HG03439 (cell line): ENCODE measurements at regions not wholly inside any gene's neighbourhood (a gene's known extent, or its start where the extent isn't known, plus 50 kb on each side); places are given as distances from the start of the nearest gene placed in this dataset.

ENCODE experiments used
- ATAC-seq: cut with Tn5 transposase; IDR thresholded peaks from one replicate; pipeline ENCODE4 v1.9.1; 2021; ENCODE audit warnings: mild to moderate bottlenecking, moderate library complexity; ENCODE audit not compliant: unreplicated experiment

DNA sequence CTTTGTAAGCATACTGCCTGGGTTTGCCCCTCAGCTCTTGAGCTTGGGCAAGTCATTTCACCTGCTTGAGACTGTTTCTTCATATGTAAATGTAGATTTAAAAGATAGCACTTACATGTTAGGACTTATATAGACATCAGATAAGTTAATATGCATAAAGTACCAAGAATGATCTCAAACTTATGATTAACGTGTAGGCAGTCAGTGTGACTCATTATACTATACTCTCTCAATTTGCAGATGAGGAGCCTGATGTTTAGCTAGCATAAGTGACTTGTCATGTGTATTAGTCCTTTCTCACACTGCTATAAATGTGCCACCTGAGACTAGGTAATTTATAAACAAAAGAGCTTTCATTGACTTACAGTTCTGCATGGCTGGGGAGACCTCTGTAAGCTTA lies 690.5 kb downstream of the KCNJ2 start:
- ATAC-seq, result no peak

GRCh38 chr17:70862295-70862694 lies 693.0 kb downstream of the KCNJ2 start:
- ATAC-seq, result no peak

DNA sequence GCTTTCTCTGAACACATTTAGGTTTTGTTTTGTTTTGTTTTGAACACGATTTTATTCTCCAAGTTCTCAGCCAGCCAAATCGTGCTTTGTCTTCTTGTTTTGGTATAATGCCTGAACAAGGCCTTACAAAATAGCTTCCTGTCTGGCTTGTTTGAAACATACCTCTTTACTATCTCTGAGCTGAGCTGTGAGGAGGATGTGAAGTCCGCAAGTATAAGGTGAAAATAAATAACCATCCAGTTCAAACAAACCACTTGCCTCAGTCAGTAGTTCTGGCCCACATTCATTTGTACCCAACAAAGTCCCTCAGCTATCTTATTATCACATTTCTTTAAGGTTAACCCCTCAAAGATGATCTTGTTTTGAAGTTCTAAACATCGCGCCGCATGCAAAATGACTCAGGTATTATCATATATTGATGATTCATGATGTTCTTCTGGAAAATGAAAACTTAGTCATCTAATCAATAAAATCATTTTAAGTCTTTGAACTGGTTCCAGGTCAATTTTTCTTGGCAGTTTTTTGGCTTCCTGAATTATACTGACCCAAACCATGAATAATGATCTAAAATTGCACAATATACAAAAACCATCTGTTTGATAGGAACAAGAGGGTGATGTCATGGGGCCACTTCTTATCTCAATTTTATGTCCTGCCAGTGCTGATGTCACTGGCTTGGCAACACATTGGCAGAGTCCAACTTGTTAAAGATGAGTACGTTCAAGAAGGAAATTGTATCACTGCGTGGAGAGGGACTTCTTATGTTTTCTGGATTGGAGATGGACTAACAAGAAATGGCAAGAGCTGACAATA lies 694.3 kb downstream of the KCNJ2 start:
- ATAC-seq, result no peak

DNA sequence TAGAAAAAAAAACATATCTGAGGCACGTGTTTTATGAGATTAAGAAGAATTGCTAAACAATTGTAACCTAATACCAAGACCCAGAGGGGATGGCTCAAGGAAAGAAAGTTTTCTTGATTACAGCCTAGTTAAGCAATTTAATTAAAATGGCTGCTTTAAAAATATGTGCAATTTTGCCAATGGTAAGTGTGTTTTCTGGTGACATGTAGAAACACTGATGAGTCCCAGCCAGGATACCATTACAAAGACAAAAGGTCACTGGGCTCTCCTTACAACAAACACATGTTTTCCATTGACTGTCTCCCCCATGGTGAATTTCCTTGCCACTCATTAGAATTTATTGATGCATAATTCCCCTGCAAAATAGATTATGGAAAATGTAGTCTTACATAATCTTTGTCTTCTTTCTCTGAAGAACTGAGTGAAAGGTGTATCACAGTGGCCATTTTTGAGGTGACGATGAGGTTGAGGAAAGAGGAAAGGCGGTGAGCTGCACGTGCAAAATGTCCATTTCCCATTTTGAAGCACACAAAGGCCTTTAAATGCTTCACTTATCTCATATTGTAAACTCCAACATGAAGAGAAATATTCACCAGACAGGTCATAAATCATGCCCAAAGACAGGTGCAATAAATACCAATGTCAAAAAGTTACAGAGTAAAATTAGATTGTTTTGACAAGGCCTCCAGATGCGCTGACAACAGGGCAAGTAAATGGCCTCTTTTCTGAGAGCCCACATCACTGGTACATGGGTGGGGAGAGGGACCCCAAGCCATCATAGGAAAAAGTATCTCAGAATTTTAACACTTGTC lies 696.9 kb downstream of the KCNJ2 start:
- ATAC-seq, result no peak

- no peak for ATAC-seq
These were observed 698.8 kb downstream of the KCNJ2 start for GRCh38 chr17:70868149-70868548.

DNA sequence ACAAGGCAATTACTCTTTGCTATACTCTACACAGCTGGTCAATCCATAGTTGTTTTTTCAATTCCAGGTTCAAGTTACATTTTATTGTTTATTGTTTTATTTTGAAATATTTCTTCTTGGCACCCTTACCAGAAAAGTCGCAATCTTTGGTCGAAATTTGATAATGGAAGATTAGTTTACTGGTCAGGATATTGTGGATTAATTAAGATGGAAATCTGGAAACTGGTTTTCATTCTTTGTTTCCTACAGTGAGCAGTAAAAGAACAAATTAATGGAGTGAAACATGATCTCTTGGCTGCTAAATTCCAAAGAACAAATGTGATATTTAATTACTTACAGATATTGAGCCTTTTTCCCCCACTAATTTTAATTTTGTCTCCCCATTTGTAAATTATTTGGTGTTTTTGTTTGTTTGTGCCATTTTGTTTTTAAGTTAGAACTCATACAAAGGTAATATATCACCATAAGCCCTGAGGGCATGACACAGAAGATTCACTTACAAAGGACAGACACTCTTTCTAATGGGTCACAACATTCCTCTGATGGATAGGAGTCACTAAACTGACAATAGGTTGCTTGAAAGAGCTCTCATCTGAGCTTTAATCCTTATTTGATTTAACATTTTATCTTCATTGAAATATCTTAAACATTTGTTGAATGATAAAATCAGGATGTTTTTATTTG lies 700.2 kb downstream of the KCNJ2 start:
- ATAC-seq, result no peak

DNA sequence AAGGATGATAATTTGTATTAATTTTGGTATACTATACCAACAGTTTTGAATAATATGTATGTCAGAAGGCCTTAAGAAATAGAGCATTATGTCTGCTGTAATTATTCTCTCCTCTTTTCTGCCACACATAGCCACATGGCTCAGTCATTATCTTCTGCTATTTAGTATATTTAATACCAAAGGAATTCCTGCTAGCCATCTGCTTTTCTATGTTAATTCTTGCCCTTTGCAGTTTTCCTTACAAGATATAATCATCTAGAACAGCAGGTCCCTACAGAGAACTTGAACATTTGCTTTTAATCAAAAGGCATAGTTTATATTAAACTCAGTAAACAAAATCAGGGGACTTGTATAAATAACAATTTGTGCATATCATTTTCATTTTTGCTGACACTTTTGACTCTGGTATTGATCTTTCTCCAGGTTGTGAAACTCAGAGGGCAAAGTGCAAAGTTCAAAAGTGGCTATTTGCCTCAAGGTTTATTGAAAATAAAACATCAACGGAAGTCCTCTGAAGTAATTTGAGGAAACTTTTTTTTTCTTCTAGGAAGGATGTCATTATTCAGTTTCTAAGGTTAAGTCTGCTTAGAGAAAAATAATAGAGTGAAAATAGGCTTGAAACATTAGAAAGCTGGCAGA lies 702.0 kb downstream of the KCNJ2 start:
- no peak for ATAC-seq

- no peak for ATAC-seq
These were observed 702.8 kb downstream of the KCNJ2 start for GRCh38 chr17:70872103-70872502.

- ATAC-seq, result no peak
These were observed 706.5 kb downstream of the KCNJ2 start for GRCh38 chr17:70875729-70876310.

GRCh38 chr17:70878879-70879278 lies 709.5 kb downstream of the KCNJ2 start:
- no peak for ATAC-seq

DNA sequence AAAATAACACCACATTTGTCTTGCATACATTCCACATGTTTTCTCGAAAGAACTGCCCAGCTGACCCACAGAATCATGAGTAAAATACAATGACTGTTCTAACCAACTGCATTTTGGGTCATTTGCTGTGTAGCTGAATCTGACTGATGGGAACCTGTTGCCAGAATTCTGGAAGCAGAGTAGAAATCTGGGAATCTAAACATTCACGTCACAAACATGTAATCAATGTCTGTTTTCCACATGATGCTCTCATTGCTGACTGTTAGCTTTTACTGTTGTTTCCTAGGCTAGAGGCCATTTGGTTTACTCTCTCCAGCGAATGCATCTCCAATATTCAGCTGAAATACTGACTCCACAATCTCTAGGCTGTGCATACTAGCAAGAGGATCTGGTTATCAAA lies 710.1 kb downstream of the KCNJ2 start:
- ATAC-seq, result no peak

DNA sequence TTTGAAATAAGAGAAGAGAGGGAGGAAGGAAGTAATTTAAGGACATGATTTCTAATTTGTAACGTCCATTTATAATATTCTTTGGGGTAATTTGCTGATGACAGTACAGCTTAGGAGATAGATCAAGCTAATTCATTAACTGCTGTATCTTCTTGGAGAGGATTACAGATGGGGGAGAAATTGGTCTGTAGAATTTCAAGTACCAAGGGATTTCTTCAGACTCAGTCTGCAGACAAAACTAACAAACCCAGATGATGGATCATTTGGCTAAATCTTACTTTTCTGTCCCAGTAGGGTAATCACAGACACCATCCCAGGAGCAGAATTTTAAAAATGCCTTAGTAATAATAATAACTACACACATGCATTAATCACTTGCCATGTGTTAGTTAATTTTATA lies 711.8 kb downstream of the KCNJ2 start:
- ATAC-seq, result no peak

- ATAC-seq, result no peak
These were observed 713.2 kb downstream of the KCNJ2 start for GRCh38 chr17:70882504-70882903.

- ATAC-seq, result no peak
These were observed 717.3 kb downstream of the KCNJ2 start for GRCh38 chr17:70886648-70887047.

DNA sequence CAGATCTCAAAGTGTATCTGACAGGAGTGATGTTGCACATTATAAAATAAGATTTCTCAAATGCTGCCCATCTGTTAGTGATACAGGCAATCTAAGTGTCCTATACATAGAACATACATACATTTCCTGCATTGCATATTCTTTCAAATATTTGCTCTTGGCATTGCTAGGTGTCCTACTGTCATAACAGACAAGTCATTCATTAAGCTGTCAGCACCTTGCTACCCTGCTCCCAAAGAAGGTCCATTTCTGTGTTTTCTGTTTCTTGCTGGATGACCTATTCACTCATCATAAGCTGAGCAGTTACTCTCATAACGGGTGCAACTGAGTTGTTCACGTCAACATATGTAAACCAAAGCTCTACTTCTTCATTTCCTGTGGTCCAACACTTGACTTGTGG lies 719.0 kb downstream of the KCNJ2 start:
- ATAC-seq, result no peak

DNA sequence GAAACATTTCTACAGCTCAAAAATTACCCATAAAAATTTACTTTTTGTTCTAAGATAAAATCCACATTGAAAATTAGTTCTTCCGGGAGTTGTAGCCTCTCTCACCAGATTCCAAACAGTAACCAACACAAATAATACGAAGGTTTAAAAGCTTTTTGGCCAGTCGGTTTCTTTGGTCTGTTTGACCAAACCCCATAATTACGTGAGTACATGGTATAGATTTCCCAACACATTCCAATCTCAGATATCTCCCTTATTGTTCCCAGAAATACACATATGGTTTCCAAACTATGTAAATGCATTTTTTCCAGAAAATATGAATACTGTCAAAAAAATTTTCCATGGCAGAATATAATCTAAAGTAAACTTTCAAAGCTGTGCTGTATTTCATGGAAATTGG lies 722.0 kb downstream of the KCNJ2 start:
- no peak for ATAC-seq

GRCh38 chr17:70892527-70892926 lies 723.2 kb downstream of the KCNJ2 start:
- ATAC-seq, result no peak

- no peak for ATAC-seq
These were observed 727.5 kb downstream of the KCNJ2 start for GRCh38 chr17:70896843-70897242.

DNA sequence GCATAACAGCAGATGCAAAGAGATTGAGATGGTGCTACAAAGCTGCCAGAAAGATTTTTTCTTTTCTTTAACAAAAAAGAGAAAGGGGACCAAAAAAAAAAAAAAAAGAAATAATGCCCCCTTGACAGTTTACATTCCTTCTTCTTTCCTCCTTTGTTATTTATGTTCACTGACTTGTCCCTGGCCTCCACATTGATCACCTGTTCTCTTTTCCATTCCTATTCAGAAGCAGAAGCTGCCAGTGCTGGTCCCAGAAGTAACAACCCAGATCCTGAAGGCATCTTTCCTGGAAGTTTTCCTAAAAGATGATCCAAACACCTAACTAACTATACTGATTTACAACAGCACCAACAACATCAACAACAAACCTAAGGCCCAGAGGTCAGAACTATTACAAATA lies 728.1 kb downstream of the KCNJ2 start:
- ATAC-seq, result no peak

DNA sequence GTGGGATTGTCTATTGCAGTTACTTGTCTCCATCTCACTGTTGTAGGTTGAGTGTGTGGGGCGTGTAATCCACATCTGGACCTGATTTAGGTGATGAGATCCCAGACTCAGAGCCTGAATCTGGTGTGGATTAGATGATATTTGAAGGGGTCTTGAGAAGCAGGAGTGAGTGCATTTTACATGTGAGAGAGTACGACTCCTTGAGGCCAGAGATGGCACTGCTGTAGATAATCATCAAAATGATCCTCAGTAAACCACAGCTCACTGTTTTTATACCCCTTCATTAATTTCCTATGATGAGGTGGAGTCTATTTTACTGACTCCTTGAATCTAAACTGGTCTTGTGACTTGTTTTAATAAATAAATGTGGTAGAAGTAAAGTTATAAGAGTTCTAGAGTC lies 732.5 kb downstream of the KCNJ2 start:
- no peak for ATAC-seq

DNA sequence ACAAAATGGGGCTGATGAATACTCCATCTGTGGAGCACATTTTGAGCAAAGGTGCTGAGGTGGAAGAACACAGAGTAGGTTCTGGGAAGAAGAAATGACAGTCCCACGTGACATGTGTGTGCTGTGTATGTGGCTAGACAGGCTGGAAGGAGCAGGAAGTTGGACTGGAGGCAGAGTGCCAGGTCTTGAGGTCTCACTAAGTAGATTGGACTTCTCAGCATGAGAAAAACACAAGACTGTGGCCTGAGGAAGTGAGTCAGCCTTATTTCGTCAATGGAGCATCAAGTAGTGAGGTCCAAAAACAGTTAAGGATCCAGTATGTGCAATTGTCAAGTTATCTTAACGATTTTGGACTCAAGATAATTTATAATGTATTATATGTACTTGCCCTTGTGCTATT lies 736.5 kb downstream of the KCNJ2 start:
- ATAC-seq, result no peak
